ENCODE measurements at regions not wholly inside any gene's neighbourhood (a gene's known extent, or its start where the extent isn't known, plus 50 kb on each side); places are given as distances from the start of the nearest gene placed in this dataset.
"Not testable (repeated sequence)": the region's sequence is repeated elsewhere in the genome, so short reads cannot be mapped to it uniquely, and the experiment has no call there.

DNA sequence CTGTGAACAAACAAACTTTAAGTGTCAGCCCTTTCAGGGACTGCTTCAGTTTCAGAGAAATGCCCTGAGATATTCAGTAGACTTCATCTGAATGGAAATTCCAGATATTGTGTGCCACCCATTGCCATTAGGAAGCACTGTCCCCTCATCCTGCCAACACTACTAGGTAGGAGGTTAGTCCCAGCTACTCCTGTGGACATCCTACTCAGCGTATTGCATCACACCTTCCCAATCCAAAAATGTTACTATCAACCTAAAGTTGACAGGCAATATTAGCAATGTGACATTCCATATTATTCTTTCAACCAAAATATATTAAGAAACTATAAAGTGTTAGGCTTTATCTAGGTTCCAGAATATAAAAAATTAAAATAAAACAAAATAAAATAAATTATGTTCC lies 552.0 kb upstream of the ST8SIA4 start:
- no peak for DNase-seq

DNA sequence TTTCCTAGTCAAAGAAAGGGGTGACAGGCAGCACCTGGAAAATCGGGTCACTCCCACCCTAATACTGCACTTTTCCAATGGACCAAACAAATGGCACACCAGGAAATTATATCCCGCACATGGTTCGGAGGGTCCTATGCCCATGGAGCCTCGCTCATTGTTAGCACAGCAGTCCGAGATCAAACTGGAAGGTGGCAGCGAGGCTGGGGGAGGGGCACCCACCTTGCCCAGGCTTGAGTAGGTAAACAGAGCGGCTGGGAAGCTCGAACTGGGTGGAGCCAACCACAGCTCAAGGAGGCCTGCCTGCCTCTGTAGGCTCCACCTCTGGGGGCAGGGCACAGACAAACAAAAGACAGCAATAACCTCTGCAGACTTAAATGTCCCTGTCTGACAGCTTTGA lies 539.2 kb upstream of the ST8SIA4 start:
- DNase-seq = not testable (repeated sequence)

DNA sequence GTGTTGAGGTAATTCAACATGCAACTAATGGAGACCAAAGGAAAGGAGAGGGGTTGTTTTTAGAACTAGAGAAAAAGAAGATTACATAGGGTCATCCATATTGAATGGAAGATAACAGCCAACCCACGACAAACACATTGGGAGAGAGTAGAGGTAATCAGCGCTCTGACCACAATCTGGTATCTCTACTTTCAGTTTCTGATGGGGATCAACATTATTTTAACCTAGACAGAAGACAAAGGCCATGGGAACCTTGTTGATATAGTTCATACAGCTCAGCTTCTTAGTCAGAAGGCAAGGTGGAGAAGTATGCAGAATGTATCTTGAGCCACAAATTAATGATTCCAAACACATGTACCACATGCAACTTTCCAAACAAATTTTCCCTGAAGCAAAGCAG lies 537.1 kb upstream of the ST8SIA4 start:
- no peak for DNase-seq

DNA sequence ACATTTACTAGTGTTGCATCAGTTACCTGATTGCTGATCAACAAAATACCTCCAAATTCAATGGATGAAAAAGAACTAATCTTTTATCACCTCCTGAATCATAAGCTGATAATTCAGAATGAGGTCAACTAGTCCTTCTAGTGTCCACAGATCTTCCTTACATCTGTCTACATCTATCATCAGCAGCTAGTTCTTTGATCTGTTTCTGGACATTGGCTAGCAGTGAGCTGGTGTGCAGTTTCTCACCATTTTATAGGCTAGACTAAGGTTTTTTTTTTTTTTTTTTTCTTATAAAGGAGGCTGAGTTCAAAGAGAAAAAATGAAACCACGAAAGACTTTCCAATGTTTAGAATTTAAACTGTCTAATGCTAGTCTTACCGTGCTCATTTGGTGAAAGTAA lies 534.3 kb upstream of the ST8SIA4 start:
- no peak for DNase-seq

DNA sequence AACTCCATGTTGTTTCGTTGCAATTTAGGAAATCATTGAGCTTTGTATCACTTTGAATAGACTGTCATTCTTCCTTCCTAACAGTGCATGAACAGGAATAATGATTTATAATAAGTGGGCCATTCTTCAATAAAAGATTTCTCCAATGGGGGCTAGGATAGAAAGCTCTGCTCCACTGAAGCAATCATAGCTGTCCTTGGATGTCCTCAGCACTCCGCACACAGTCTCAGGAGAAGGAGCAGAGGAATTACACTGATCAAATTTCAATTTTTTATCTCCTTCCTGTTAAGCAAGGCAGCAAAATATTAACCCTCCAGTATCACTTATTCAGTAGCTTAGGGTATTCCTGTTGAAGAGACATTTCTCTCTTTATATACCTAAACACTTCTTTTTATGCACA lies 532.7 kb upstream of the ST8SIA4 start:
- DNase-seq = no peak

DNA sequence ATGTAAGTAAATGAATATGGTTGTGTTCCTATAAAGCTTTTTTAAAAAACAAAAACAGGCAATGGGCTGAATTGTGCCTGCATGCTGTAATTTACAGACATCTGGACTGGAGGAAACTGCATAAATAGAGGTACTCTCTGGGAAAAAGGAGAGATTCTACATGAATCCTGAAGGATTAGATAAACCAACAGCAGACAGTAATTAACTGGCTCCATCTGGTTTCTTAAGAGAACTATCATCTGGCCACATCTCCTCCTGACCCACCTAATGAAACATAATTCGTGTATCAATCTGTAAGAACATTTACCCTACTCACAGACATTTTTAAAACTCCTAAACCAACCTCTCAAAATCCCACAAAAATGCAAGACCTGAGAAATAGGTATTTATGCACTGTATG lies 528.1 kb upstream of the ST8SIA4 start:
- DNase-seq = no peak

DNA sequence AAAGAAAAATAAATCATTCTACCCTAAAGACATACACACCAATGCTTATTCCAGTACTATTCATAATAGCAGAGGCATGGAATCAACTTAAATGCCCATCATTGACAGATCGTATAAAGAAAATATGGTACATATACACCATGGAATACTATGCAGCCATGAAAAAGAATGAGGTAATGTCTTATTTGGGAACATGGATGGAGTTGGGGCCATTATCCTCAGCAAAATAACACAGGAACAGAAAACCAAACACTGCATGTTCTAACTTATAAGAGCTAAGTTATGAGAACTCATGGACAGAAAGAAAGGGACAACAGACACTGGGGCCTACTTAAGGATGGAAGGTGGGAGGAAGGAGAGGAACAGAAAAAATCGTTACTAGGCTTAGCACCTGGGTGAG lies 527.5 kb upstream of the ST8SIA4 start:
- DNase-seq = no peak

DNA sequence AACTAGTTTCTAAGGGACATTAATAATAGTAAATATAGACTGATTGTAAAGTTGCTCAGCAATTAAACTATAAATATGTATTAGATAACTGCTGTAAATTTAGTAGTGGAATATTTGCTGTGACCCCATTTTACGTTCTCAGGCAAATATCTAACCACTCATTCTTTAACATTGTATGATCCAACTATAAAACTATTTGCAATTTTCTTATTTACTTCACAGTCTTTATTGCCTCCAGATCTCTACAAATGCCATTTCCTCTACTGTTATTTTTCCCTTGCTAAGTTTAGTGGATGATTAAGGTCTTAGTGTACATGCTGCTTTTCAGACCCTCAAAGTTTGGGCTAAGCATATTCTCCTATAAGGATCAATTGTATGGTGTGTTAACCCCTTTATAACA lies 526.2 kb upstream of the ST8SIA4 start:
- no peak for DNase-seq

DNA sequence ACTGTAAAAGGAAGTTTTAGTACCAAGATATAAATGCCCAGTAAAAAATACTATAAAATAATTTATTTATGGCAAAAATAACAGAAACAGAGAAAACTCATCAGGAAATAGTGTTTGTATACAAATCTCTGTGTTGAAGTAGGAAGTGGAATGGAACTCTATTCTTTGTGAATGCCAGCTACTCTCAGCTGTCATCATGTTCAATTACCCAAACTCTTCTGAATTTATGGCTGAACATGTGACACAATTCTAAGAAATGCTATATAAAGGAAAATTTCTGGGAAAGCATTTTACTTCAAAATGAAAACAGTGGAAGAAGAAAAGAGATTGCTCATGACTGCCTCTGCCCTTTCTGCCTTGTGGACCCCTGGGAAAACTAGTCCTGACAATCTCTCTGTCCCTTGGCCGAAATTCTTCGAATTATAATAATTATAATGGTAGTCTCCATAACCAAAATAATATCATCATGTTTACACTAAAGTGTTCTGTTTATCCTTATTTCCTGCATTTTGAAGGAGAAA lies 522.3 kb upstream of the ST8SIA4 start:
- DNase-seq = no peak

DNA sequence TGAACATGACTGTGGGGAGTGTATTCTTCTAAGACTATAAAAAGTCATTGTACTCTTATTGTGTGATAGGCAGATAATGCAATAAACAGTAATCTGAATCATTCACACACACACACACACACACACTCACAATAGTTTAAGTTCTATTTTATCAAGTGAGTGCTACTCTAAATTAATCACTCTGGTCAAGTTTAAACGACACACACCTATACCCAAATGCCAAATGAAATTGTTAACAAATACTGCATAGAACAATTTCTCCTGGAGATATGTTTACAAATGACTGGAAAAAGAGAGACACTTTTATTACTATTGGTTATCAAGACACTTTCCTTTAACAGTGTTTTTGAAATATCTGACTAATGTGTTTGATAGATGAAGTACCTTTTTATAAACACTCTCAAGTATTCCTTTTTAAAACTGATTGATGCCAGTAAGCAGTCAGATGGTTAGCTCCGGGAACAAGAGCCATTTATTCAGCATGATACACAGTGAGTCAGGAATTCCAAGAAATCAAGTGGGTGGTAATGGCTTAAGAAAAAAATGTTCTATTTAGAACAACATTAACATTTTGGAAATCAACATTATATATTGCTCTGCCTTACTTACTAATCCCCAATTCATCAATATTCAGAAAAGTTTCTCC lies 521.6 kb upstream of the ST8SIA4 start:
- no peak for DNase-seq

DNA sequence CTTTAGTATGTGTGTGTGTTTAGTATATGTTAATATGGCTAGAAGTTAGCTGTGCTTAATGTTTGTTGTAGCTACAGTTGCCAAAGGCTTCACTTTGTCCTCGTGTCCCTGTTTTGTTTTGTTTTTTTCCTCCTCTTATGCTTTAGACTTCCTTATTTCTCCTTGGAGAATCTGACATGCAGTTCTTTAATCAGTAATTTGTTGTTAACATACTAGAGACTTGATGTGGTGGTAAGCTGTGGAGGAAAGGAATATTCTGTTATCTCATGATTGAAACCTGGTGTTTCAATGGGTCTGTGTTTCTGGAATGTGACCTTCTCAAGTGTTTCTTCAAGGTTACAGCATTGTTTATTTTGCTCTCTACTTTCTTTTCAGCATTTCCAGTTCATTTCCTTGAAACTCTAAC lies 515.6 kb upstream of the ST8SIA4 start:
- no peak for DNase-seq

DNA sequence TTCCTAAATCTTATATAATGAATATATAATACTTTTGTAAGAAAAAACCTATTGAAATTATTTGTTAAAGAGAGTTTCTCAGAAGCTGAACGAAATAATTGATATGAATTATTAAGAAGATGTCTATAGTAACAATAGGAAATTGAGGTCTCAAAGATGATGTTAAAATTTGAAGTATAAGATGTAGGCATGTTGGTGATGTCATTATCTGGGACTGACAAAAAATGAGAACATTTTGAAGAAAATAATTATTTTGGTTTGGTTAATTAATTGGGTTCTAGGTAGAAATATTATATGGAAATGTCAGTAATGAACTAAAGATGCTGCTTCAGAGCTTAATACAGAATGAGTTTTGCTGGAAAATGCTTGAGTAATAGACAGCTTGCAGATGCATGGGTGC lies 501.4 kb upstream of the ST8SIA4 start:
- no peak for DNase-seq

DNA sequence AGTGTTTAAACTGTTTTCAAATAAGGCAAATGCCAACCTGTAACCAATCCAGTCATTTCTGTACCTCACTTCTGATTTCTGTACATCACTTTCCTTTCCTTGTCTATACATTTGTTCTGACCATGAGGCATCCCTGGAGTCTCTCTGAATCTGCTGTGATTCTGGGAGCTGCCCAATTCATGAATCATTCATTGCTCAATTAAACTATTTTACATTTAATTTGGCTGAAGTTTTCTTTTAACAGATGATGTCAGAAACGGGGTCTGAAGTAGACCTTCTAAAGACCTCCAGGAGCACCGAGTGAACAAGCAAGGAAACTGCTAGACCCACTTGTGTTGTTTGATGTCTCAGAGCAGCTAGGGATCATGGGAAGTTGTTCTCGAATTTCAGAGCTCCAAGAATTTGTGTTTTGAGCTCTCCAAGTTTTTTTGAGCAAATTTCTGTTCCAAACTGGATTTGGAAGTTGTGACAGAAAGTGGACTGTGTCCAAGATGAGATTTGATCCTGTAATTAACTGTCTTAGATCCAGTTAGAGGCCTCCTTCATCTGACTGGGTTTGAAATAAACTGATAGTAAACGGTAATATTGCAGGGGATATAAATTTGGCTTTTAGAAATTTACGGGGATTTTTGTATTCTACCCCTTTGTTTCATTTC lies 490.8 kb upstream of the ST8SIA4 start:
- DNase-seq = no peak

DNA sequence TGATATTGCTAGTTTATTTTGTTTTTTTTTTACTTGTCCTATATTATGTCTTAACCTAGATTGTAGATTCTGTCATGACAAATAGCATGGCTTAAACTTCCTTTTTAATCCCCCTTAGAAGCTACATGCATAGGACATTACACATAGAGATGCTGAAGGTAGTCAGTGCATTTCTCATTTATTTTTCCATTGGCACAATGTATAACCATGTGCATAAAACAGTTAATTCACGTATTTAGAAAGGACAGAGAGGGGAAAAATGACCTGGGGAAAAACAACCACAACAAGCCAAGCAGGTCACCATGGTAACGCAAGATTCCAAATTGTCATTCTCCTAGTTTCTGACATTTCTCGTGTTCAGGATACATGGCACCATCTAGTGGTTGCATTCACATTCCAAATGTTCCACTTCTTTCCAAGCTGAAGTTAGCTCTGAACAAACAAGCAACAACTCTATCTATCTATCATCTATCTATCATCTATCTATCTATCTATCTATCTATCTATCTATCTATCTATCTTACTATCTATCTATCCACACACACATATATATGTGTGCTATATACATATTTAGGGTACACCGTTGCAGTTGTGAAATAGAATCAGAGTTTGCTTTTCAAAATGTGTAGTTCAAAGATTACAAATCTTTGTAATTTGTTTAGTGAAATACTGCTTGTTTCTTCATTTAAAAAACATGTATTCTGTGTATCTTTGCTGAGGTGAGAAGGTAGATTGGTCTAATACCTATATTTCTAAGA lies 487.2 kb upstream of the ST8SIA4 start:
- no peak for DNase-seq

DNA sequence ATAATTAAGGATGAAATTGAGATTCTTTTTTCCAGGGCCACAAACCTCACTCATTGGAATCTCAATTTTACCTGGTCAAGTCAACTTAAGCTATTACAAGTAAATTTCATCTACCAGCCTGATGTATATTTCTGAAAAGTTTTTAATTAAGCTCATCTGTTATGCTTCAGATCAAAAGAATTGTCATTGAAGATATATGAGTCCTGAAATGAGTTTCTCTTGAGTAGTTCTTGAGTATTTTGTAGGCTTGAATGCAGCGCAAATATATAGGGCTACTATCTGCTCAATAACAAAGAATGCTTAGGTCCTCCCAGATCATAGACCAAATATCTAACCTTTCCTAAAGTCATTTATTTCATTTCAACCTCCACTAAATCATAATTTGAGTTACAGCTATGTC lies 482.2 kb upstream of the ST8SIA4 start:
- no peak for DNase-seq

DNA sequence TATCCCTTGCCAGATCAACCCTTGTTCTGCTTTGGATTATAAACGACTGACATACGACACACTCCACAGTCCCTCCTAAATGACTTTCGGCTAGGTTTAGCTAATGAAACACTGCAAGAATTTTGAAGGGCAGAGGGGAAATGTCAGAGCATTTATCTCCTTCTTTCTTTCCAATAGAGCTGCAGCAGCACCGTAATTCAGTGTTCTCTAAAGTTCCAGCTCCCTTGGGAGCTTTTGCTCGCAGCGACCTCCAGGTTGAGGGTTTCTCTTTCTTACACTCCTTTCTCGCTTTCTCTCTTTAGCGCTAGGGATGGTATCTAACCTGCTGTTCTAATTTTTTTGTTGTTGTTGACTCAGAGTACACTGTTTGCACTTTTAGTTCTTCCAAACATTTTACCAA lies 467.1 kb upstream of the ST8SIA4 start:
- DNase-seq = no peak

DNA sequence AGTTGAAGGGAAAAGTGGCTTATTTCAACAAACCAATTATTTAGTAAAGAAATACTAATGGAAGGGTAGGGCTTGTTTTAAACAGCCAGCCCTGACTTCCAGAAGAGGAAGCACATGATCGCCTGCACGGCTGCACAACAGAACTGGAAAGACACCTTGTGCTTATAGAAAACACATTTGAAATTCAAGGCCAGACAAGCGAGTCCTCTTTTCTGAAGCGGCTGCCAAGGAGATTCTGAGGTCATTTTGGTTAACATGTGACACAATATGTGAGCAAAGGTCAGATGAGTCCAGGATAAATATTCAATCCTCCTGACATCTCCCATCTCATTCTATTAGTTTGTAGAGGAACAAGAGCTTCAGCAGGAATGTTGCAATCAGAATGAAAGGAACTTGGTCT lies 461.4 kb upstream of the ST8SIA4 start:
- no peak for DNase-seq

DNA sequence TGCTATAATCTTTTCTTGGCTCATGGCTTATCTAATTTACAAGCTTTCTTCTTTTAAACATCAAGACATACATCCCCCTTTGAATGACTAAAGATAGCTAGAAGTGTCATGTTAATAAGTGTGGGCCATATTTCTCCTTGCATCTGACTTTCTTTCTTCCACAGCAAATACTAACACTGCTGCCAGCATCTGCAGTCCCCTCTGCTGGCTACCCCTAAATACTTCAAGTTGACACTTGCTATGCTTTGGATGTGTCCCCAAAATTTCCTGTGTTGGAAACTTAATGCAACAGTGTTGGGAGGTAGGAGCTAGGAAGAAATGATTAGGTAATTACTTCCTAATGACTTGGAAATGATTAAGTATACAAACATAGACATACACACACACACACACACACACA lies 459.0 kb upstream of the ST8SIA4 start:
- DNase-seq = no peak

DNA sequence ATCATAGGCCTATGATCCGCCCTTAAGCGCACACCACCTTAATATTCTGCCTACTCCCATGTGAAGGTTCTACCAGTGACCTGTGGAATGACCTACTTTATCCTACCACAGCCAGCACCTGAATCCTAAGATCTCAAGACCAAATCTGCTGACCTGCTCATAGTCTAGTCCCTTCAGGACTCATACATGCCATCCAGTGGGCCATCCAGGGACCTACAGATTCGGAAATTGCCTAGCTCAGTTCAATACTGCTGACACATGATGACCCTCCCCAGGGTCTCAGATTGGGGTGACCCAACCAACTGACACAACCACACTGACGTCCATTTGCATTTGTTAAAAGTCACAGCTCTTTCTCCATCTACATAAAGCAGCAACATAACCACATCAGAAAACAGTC lies 443.8 kb upstream of the ST8SIA4 start:
- no peak for DNase-seq

DNA sequence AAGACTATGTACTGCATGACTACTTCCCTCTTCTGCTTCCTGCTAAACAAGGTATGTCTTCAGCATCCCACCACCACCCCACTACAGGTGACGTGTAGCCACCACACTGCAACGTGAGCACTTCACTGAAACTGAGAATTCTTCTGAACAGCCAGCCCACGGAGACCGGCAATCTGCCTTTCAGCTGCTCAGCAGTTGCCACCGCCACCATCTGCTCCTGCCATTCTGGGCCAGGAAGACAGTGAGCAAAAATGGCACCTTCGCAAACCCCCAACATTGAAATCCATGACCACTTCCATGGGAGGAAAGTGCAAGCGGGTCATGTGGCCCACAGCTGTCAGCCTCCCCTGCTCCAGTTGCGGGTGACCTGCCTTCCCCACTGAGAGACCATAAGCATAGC lies 443.4 kb upstream of the ST8SIA4 start:
- DNase-seq = no peak

DNA sequence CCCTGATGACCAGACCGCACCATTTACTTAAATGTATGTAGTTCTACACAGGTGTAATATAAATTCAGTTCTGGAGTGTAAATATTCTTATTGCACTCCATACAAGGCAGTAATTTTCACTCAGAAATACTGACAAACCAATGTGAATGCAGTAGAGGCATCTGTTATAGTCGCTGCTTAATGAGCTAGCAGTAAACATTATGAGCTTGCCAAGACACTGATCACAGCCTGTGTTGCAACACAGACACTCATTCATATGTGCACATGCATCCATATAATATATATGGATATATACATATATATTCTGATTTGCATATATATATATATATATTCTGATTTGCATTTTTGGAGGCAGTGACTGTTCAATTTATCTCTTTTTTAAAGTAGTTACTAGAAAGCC lies 435.1 kb upstream of the ST8SIA4 start:
- DNase-seq = no peak

DNA sequence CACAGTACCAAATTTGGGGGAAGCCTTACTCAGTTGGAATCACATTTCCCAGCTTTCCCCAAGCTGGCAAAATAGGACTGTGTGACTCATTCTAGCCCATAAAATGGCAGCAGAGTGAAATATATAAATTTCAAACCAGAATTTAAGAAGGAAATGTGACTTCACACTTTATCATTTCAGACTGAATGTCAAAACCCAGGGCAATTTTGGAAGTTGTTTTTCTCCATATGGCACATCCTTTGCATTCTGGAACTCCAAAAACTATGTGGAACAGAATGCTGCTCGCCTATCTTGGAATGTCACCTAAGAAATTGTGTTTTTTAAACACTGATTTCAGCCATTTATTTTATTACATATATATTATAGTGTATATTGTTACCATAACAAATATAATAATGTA lies 424.7 kb upstream of the ST8SIA4 start:
- DNase-seq = no peak

DNA sequence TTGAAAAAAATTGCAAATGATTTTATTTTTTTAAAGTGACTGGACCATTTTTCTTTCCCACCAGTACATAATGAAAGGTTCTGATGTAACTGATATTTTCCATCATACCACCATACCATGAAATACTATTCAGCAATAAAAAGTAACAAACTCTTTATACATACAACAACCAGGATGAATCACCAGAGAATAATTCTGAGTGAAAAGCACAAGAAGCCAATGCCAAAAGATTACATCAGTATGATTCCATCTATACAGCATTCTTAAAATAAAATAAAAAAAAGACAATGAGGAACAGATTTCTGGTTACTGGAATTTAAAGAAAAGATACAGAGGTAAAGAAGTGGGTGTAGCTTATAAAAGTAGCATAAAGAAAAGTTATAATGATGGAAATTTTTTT lies 423.7 kb upstream of the ST8SIA4 start:
- DNase-seq = no peak

DNA sequence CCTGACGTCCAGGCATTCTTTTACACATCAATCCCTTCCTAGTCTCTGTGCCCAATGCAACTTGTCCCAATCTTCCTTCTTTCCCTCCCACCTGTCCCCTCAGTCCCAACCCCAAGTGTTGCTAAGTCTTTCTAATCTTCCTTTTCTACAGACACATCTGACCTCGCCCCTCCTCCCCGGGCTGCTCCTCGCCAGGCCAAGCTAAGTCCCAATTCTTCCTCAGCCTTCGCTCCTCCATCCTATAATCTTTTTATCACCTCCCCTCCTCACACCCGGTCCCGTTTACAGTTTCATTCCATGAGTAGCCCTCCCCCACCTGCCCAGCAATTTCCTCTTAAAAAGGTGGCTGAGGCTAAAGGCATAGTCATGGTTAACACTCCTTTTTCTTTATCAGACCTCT lies 413.3 kb upstream of the ST8SIA4 start:
- DNase-seq = not testable (repeated sequence)

Measured in activated effector memory CD4-positive, alpha-beta T cell treated with anti-CD3 and anti-CD28 coated beads, Interleukin-2, amount 50 U/mL, for 16 hours (primary cell).